Fibroblast of skin of abdomen (primary cell): ENCODE measurements at regions not wholly inside any gene's neighbourhood (a gene's known extent, or its start where the extent isn't known, plus 50 kb on each side); places are given as distances from the start of the nearest gene placed in this dataset.

ENCODE experiments used
- DNase-seq: peaks from one replicate; pipeline ENCODE4 v3.0.0-alpha.2; 2013

GRCh38 chr1:57791497-57791896, 367.6 kb upstream of the DAB1 start:
- no peak for DNase-seq

- no peak for DNase-seq
Measured at GRCh38 chr1:57789936-57790335, 366.1 kb upstream of the DAB1 start.

GRCh38 chr1:57788313-57788712, 364.5 kb upstream of the DAB1 start:
- DNase-seq, result no peak

GRCh38 chr1:57784356-57784755, 360.5 kb upstream of the DAB1 start:
- DNase-seq, result no peak

- no peak for DNase-seq
Measured at GRCh38 chr1:57782357-57782756, 358.5 kb upstream of the DAB1 start.

GRCh38 chr1:57772580-57773195, 348.8 kb upstream of the DAB1 start:
- DNase-seq, result peak; percentile 5

GRCh38 chr1:57770772-57771171, 346.9 kb upstream of the DAB1 start:
- no peak for DNase-seq

- no peak for DNase-seq
Measured at GRCh38 chr1:57770236-57770635, 346.4 kb upstream of the DAB1 start.

GRCh38 chr1:57761628-57762027, 337.8 kb upstream of the DAB1 start:
- no peak for DNase-seq

GRCh38 chr1:57752843-57753242, 329.0 kb upstream of the DAB1 start:
- no peak for DNase-seq

- no peak for DNase-seq
Measured at GRCh38 chr1:57748719-57749118, 324.9 kb upstream of the DAB1 start.

- no peak for DNase-seq
Measured at GRCh38 chr1:57747818-57748217, 324.0 kb upstream of the DAB1 start.

GRCh38 chr1:57741521-57741920, 317.7 kb upstream of the DAB1 start:
- DNase-seq, result no peak

- DNase-seq, result no peak
Measured at GRCh38 chr1:57736940-57737339, 313.1 kb upstream of the DAB1 start.

- DNase-seq, result no peak
Measured at GRCh38 chr1:57729181-57729580, 305.3 kb upstream of the DAB1 start.

- DNase-seq, result no peak
Measured at GRCh38 chr1:57727121-57727520, 303.3 kb upstream of the DAB1 start.

- DNase-seq, result no peak
Measured at GRCh38 chr1:57725318-57725717, 301.5 kb upstream of the DAB1 start.

- DNase-seq, result no peak
Measured at GRCh38 chr1:57724535-57724934, 300.7 kb upstream of the DAB1 start.

GRCh38 chr1:57722285-57722978, 298.6 kb upstream of the DAB1 start:
- no peak for DNase-seq

- DNase-seq, result no peak
Measured at GRCh38 chr1:57721001-57721400, 297.1 kb upstream of the DAB1 start.

- DNase-seq, result no peak
Measured at GRCh38 chr1:57719274-57719673, 295.4 kb upstream of the DAB1 start.

- DNase-seq, result no peak
Measured at GRCh38 chr1:57713501-57713900, 289.6 kb upstream of the DAB1 start.

GRCh38 chr1:57712846-57713245, 289.0 kb upstream of the DAB1 start:
- DNase-seq, result no peak

- no peak for DNase-seq
Measured at GRCh38 chr1:57711326-57711725, 287.5 kb upstream of the DAB1 start.

GRCh38 chr1:57707631-57708030, 283.8 kb upstream of the DAB1 start:
- no peak for DNase-seq
